ENCODE measurements at regions not wholly inside any gene's neighbourhood (a gene's known extent, or its start where the extent isn't known, plus 50 kb on each side); places are given as distances from the start of the nearest gene placed in this dataset.

DNA sequence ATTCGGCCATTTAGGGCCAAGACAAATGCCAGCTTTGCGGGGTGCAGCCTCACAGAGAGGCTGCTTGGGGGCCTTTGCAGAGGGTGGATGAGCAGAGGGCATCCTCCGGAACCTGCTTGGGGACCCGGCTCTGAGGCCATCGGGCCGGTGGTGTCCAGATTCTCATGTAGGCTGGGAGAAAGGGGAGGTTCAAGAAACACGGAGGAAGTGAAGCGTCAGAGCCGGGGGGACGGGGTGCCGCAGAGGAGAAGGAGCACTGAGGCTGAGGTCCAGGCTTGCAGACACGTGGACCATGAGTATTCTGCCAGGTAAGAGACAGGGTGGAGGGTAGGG lies 150.7 kb upstream of the SHH start:
- Histone ChIP-seq H2BK20ac (ENCODE audit: low read depth, low read length) (no peak overlapping the region), H3K27me3 (ENCODE audit: control insufficient read depth, insufficient read depth, low read length) (no peaks in the 10 kb centered on the region), H2AFZ (replicated peaks; ENCODE audit: low read length, poor library complexity) (no peak overlapping the region), H3K9ac (ENCODE audit: low read depth, low read length) (no peak overlapping the region), H3K4me3 (ENCODE audit: insufficient read depth, low read depth, low read length) (no peak overlapping the region), H2BK120ac (ENCODE audit: low read depth, low read length) (no peak overlapping the region), H2BK15ac (ENCODE audit: low read depth, low read length) (no peak overlapping the region), H3K4me2 (ENCODE audit: low read depth, low read length) (no peak overlapping the region), H3K14ac (replicated peaks; ENCODE audit: low read depth, low read length) (no peak overlapping the region), H4K5ac (ENCODE audit: low read depth, low read length) (no peak overlapping the region), H3K23ac (ENCODE audit: low read depth, low read length) (no peak overlapping the region), H3K27ac (ENCODE audit: insufficient read depth, low read length) (no peak overlapping the region), H3K36me3 (ENCODE audit: control insufficient read depth, insufficient read depth, low read length) (no peaks in the 10 kb centered on the region), H3K4ac (ENCODE audit: low read depth, low read length) (peak overlapping the region; percentile 36; the same call in 1 of the 2 replicates), H4K91ac (ENCODE audit: insufficient read depth, low read depth, low read length) (no peak overlapping the region; the same call in 1 of the 2 replicates), H4K8ac (ENCODE audit: low read depth in 2 of 2, low read length in 2 of 2) (peak overlapping the region in 1 of 2 experiments; percentile 80; a peak in 1 of 4 replicates), H2AK9ac (replicated peaks; ENCODE audit: low read depth, low read length, poor library complexity) (no peak overlapping the region), H3K9me3 (ENCODE audit: control insufficient read depth, insufficient read depth, low read length) (peaks cover 19% of the 10 kb centered on the region), H3K4me1 (ENCODE audit: control insufficient read depth, insufficient read depth, low read length) (no peaks in the 10 kb centered on the region), H3K9me1 (ENCODE audit: insufficient read depth, low read length) (no peaks in the 10 kb centered on the region; the same call in 1 of the 2 replicates), H4K20me1 (ENCODE audit: insufficient read depth, low read length) (no peaks in the 10 kb centered on the region), H3K79me1 (ENCODE audit: low read depth in 1 of 2, low read length in 2 of 2) (no peaks in the 10 kb centered on the region), H2BK5ac (ENCODE audit: low read depth, low read length, poor library complexity, severe bottlenecking) (no peak overlapping the region), H2AK5ac (ENCODE audit: low read depth, low read length) (0 out of 2 replicates have a peak overlapping the region, but pooled peaks have one; percentile 1), H3K18ac (ENCODE audit: low read depth, low read length) (no peak overlapping the region), H3K56ac (ENCODE audit: extremely low read depth, insufficient read depth, low read length) (no peak overlapping the region)
- WGBS, 2 experiments (ENCODE audit: extremely low coverage in 2 of 2, insufficient read length in 1 of 2): 80% methylated on average over 9 of the region's 12 CpGs; no CpG with 5 or more reads in 1 of the 2 experiments
- CTCF ChIA-PET: no interaction called here
- intact Hi-C loops (cut with micrococcal nuclease): no loop called here
- DNase-seq: no peak
- in situ Hi-C loops (cut with MboI; ENCODE audit: low sequenced_read_pairs): no loop called here
- POLR2A ChIA-PET (ENCODE audit: unreplicated experiment): no interaction called here
- ATAC-seq (ENCODE audit: low read depth): no peak
- dilution Hi-C loops (cut with HindIII; ENCODE audit: low sequenced_read_pairs, unreplicated experiment): no loop called here
- TF ChIP-seq RAD21 (IDR thresholded peaks at IDR 0.05; ENCODE audit: low read length) (no peak), RCOR1 (IDR thresholded peaks at IDR 0.05; ENCODE audit: insufficient replicate concordance, low read length) (no peak), MAFK (IDR thresholded peaks at IDR 0.05; ENCODE audit: low read depth, low read length) (no peak), MXI1 (IDR thresholded peaks at IDR 0.05; ENCODE audit: borderline replicate concordance, low read depth, low read length) (no peak), MAZ (IDR thresholded peaks at IDR 0.05; ENCODE audit: borderline replicate concordance, low read depth, low read length) (no peak), CHD1 (IDR thresholded peaks at IDR 0.05; ENCODE audit: low read depth, low read length) (no peak), RFX5 (IDR thresholded peaks at IDR 0.05; ENCODE audit: low read depth, low read length) (no peak), SMC3 (IDR thresholded peaks at IDR 0.05; ENCODE audit: low read depth, low read length) (no peak)
- TF ChIP-seq, protein P1, sequence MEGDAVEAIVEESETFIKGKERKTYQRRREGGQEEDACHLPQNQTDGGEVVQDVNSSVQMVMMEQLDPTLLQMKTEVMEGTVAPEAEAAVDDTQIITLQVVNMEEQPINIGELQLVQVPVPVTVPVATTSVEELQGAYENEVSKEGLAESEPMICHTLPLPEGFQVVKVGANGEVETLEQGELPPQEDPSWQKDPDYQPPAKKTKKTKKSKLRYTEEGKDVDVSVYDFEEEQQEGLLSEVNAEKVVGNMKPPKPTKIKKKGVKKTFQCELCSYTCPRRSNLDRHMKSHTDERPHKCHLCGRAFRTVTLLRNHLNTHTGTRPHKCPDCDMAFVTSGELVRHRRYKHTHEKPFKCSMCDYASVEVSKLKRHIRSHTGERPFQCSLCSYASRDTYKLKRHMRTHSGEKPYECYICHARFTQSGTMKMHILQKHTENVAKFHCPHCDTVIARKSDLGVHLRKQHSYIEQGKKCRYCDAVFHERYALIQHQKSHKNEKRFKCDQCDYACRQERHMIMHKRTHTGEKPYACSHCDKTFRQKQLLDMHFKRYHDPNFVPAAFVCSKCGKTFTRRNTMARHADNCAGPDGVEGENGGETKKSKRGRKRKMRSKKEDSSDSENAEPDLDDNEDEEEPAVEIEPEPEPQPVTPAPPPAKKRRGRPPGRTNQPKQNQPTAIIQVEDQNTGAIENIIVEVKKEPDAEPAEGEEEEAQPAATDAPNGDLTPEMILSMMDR (conservative IDR thresholded peaks at IDR 0.05; ENCODE audit: low read depth, low read length): no peak
- TF ChIP-seq, protein P2, sequence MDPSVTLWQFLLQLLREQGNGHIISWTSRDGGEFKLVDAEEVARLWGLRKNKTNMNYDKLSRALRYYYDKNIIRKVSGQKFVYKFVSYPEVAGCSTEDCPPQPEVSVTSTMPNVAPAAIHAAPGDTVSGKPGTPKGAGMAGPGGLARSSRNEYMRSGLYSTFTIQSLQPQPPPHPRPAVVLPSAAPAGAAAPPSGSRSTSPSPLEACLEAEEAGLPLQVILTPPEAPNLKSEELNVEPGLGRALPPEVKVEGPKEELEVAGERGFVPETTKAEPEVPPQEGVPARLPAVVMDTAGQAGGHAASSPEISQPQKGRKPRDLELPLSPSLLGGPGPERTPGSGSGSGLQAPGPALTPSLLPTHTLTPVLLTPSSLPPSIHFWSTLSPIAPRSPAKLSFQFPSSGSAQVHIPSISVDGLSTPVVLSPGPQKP (IDR thresholded peaks at IDR 0.05; ENCODE audit: borderline replicate concordance, low read depth, low read length): no peak
- TF ChIP-seq, protein P3, sequence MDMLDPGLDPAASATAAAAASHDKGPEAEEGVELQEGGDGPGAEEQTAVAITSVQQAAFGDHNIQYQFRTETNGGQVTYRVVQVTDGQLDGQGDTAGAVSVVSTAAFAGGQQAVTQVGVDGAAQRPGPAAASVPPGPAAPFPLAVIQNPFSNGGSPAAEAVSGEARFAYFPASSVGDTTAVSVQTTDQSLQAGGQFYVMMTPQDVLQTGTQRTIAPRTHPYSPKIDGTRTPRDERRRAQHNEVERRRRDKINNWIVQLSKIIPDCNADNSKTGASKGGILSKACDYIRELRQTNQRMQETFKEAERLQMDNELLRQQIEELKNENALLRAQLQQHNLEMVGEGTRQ (IDR thresholded peaks at IDR 0.05; ENCODE audit: low read depth, low read length): no peak
- no TSS peak for BruUV-seq (replicated peaks)
